ENCODE measurements at regions not wholly inside any gene's neighbourhood (a gene's known extent, or its start where the extent isn't known, plus 50 kb on each side); places are given as distances from the start of the nearest gene placed in this dataset.
"Not testable (repeated sequence)": the region's sequence is repeated elsewhere in the genome, so short reads cannot be mapped to it uniquely, and the experiment has no call there.

GRCh38 chr10:53335803-53336422, 563.3 kb upstream of the MBL2 start:
- DNase-seq (ENCODE audit: low spot score), result not testable (repeated sequence)

GRCh38 chr10:53331460-53331859, 558.9 kb upstream of the MBL2 start:
- no peak for DNase-seq (ENCODE audit: low spot score)

DNA sequence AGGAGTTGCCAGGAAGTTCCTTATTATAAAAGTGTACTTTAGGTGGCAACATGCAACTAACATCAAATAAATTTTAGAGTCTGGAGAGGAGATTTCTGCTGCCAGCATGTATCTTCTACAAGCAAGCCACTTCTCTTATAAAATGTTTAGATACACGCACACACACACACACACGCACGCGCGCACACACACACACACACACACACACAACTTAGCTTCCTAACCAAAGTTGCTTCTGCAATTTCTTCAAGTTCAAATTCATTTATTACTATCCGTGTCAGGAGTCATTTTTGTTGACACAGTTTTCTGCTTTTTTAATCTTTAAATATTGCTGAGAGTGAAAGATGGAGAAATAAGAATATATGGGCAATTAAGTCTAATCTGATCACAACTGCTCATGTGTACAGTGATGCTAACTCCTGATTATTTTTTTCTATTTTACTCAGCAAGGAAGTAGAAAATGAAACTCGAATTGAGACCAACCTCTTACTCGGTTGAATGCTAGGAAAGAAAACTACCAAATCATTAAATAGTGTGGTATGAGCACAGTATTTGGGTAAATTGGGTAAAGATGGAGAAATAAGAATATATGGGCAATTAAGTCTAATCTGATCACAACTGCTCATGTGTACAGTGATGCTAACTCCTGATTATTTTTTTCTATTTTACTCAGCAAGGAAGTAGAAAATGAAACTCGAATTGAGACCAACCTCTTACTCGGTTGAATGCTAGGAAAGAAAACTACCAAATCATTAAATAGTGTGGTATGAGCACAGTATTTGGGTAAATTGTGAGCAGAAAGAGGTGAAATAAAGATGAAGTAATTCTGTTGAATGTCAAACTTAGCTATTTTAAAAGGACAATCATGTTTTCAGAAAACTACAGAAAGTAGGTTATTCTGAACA, 554.1 kb upstream of the MBL2 start:
- not testable (repeated sequence) for DNase-seq (ENCODE audit: low spot score)

DNA sequence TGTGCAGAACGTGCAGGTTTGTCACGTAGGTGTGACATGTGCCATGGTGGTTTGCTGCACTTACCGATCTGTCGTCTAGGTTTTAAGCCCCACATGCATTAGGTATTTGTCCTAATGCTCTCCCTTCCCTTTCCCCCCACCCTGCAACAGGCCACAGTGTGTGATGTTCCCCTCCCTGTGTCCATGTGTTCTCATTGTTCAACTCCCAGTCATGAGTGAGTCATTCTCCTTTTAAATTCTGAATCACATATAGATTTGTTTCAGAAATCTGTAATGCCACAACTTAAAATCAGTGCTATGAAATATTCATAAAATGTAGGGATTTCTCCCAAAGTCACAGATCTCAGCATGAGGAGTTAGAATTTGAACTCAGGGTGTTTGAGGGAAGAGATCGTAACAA, 552.5 kb upstream of the MBL2 start:
- DNase-seq (ENCODE audit: low spot score), result peak; percentile 20

- no peak for DNase-seq (ENCODE audit: low spot score)
Measured at GRCh38 chr10:53315709-53316108, 543.1 kb upstream of the MBL2 start.

DNA sequence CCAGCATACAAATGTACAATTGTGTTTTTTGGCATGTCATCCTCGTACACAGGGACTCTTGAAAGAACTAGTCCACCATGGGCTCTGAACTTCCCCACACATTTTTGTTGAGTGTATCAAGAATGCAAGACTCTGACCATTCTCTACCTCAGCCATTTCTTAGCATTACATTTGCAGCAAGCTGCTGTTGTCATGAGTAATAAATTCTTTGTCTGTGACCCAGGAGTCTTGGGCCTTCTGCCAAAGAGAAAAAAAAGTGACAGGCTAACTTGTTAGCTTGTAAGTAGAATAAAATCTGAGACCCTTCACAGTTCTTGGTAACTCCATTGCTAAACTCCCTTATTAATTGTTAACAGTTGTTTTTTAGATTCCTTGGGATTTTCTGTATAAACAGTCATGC, 542.3 kb upstream of the MBL2 start:
- peak; percentile 90 for DNase-seq (ENCODE audit: low spot score)

GRCh38 chr10:53298443-53298842, 525.9 kb upstream of the MBL2 start:
- DNase-seq (ENCODE audit: low spot score), result no peak

DNA sequence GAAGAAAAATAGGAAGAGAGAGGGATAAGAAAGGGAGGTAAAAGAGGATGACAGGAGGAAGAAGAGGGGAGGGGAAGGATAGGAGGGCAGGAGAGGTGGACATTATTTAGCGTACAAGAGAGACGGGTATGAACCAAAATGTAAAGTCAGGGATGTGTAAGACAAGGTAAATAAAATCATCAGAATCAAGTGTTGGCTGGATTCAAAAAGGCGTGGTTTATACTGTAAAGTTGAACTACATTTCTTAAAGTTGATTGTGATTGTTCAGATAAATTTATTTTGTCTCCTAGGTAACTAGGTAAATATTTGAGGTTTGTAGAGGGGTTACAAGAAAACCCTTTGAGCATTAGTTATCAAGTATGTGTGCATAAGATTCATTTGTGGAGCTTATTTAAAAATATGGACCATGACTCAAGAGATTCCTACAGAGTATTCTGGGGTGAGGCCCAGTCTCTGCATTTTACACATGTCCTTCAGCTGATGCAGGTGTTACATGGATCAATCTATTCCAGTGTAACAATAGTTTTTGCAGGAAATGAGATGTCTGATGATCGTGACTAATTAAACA, 512.1 kb upstream of the MBL2 start:
- DNase-seq (ENCODE audit: low spot score), result no peak

GRCh38 chr10:53276797-53277196, 504.2 kb upstream of the MBL2 start:
- DNase-seq (ENCODE audit: low spot score), result no peak

- DNase-seq (ENCODE audit: low spot score), result no peak
Measured at GRCh38 chr10:53269482-53269881, 496.9 kb upstream of the MBL2 start.

GRCh38 chr10:53260213-53260612, 487.6 kb upstream of the MBL2 start:
- no peak for DNase-seq (ENCODE audit: low spot score)

GRCh38 chr10:53256623-53257022, 484.0 kb upstream of the MBL2 start:
- no peak for DNase-seq (ENCODE audit: low spot score)

DNA sequence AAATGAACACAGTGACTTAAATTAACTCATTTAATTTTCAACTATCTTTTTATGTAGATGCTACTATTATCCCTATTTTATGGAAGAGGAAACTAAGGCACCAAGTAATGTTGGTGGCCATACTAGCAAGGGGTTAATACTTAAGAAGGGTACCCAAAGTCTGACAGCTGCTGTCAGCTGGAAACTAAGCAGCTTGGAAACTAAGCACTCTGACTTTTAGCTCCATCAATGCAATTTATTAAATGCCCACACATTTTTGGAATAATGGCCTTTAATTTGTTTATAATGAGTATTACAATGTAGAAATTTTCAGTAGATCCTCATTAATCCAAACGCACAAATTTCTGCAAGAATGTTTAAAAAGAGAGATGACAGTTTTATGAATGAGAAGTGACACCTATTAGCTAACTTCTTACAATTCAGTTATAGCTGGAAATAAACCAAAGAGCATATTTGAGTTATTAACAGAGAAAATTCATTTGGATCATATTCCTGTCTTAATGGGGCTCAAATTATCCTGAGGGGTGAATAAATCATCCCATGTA, 483.1 kb upstream of the MBL2 start:
- DNase-seq (ENCODE audit: low spot score), result no peak

- no peak for DNase-seq (ENCODE audit: low spot score)
Measured at GRCh38 chr10:53253221-53253620, 480.6 kb upstream of the MBL2 start.

GRCh38 chr10:53239873-53240272, 467.3 kb upstream of the MBL2 start:
- DNase-seq (ENCODE audit: low spot score), result no peak

- no peak for DNase-seq (ENCODE audit: low spot score)
Measured at GRCh38 chr10:53236941-53237340, 464.4 kb upstream of the MBL2 start.

- no peak for DNase-seq (ENCODE audit: low spot score)
Measured at GRCh38 chr10:53233749-53234148, 461.2 kb upstream of the MBL2 start.

DNA sequence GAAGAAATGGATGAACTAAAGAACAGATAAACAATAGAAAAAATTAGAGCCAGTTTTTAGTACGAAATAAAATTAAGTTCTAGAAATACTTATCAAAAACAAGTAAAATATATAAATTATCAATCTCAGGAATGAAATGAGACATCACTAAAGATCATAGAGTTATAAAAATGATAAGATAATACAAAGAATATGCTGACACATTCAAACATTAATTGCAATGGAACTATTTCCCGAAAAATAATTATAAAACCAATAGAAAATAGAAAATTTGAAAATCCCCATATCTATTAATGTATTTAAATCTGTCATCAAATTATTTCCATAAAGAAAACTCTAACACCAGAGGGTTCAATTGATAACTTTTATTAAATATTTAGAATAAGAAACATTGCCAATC, 458.1 kb upstream of the MBL2 start:
- no peak for DNase-seq (ENCODE audit: low spot score)

DNA sequence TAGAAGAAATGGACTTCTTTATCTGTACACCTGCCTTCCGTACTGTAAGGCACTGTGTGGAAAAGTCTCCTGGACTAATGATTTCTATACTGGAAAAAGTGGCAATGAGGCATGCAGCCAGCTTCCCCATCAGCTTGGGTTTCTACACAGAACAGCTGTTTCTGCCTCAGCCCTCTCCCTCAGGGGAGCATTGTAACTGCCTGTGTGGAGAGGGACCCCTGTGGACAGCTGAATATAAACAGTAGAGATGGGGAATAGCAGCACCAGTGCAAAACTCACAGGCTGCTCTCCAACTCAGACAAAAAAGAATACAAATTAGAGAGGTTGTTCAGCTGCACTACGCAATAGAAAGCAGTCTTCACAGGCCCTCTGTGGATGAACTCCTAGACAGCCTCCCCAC, 451.3 kb upstream of the MBL2 start:
- no peak for DNase-seq (ENCODE audit: low spot score)

DNA sequence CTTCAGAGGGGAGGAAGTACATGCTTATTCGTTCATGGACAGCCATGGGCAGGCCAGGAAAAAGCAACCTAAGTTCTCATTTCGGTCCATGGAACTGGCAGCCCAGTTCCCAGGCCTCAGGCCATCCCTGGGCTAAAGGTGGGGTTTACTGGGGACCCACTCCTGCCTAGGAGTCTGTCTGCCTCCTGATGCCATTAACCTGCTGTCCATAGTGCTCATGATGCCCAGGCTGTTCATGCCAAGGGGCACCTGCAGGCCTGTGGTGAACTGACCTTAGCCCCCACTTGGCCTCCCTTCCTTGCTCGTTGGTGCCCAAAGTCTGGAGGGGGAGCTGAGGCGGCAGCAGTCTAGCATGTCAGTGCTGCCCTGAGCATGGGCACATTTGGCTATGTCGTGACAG, 450.2 kb upstream of the MBL2 start:
- DNase-seq (ENCODE audit: low spot score), result no peak

- DNase-seq (ENCODE audit: low spot score), result peak; percentile 57
Measured at GRCh38 chr10:53209944-53210611, 437.5 kb upstream of the MBL2 start.

DNA sequence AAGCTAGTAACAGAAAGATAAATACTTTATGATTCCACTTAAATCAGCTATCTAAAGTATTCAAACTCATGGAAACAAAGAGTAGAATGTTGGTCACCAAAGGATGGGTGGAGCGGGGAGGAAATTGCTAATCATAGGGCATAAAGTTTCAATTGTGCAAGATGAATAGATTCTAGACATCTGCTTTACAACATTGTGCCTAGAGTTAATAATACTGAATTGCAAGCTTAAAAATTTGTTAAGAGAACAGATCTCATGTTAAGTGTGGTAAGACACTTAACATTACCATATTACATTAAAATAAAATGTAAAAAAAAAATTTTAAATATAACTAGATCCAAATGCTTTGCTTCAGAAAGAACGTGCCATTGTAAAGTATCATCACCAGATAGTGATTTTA, 411.1 kb upstream of the MBL2 start:
- no peak for DNase-seq (ENCODE audit: low spot score)

All from RKO (cell line).